Ureter (tissue), 1 donor: ENCODE measurements at regions not wholly inside any gene's neighbourhood (a gene's known extent, or its start where the extent isn't known, plus 50 kb on each side); places are given as distances from the start of the nearest gene placed in this dataset.

Experiments
- DNase-seq: peaks from one replicate; pipeline ENCODE4 v3.0.0-alpha.2; 2020; ENCODE audit warnings: low spot score
- donor health status: DM: yes; HTN: yes; CAD: no.

GRCh38 chr3:117556646-117557407 lies 847.2 kb downstream of the TUSC7 start:
- DNase-seq, result no peak

- DNase-seq, result no peak
Measured at GRCh38 chr3:117557464-117558090, 848.0 kb downstream of the TUSC7 start.

DNA sequence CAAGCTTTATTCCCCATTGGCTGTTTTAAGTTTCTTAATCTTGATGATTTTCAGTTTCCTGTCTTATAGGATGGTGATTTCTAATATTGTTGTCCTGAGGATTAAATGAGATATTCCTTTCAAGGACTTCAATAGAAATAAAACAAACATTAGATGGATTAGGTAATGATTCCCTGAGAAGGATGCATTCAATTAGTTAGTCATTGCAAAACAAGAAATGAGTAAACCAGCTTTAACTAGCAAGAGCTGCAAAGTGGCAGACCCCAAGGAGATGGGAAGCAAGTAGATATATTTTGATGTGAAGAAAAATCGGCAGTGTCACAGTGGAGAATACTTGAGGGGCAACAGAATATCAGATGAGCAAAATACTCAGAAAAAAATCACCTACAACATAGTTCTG lies 849.1 kb downstream of the TUSC7 start:
- DNase-seq, result no peak

DNA sequence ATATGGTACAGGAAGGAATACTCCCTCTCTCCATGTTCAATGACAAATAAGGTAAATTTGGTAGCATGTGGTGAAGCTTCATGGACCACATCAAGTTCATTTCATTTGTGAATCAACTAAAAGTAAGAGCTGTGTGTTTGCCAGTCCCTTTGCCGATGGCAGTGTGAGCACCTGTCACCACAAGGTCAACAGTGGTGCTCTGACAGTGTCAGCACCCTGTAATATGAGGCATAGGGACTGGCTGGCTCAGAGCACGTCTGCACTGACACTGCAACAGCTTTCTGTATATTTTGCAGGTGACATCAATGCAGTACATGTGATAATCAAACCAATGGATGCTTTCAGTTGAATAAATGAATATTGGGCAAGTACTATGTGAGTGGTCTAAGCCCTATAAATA lies 852.4 kb downstream of the TUSC7 start:
- DNase-seq, result no peak

DNA sequence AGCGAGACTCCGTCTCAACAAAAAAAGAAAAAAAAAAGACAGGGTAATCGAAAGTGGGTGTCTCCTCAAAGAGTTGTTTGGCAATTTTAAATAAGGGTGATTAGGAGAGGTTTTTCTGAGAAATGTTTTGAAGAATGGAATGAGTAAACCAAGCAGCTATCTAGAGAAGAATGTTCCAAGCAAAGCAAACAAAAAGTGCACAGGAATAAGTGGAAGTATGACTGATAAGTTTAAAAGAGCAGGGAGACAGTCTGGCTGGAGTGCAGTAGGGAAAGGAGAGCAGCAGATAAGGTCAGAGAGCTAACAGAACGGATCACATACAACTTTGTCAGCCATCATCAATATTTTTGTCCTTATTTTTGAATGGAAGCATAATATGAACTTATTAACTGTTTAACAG lies 853.5 kb downstream of the TUSC7 start:
- no peak for DNase-seq

GRCh38 chr3:117565777-117566176 lies 856.2 kb downstream of the TUSC7 start:
- DNase-seq, result no peak

DNA sequence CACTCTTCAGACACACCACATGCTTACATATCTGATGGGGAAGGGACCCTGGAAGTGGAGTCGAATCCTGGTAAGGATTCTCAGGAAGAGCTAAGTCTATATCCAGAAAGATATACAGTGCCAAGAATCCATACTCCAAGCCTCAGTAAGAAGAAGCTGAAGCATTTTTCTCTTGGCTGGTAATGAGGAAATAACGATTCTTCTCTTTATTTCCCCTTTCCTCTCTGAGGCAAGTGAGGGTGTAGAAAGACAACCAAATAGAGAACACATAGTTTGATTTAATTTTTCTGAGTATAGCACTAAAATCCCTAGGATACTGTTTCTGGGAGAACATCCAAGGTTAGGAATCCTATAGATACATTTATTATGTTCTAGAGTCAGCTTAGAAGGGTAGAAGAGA lies 857.3 kb downstream of the TUSC7 start:
- DNase-seq, result no peak

GRCh38 chr3:117567382-117567781 lies 857.8 kb downstream of the TUSC7 start:
- DNase-seq, result no peak

- no peak for DNase-seq
Measured at GRCh38 chr3:117567906-117568305, 858.3 kb downstream of the TUSC7 start.

DNA sequence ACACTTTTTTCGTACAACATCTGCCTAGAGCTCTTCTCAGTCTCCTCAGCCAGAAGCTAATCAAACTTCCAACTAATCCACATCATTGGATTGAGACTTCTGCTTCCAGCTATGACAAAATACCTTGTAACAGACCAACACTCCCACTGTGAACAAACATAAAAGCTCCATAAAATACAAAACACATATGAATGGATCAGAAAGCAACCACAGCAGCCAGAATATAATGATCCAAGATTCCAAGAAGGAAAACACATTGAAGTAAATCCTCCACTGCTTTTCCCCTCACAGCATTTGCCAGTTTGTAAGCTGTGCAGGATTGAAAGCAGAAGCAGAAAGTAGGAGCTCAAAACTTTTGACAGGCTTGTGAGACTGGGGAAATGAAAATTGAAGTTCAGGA lies 863.2 kb downstream of the TUSC7 start:
- DNase-seq, result no peak

GRCh38 chr3:117580806-117581205 lies 871.2 kb downstream of the TUSC7 start:
- no peak for DNase-seq

DNA sequence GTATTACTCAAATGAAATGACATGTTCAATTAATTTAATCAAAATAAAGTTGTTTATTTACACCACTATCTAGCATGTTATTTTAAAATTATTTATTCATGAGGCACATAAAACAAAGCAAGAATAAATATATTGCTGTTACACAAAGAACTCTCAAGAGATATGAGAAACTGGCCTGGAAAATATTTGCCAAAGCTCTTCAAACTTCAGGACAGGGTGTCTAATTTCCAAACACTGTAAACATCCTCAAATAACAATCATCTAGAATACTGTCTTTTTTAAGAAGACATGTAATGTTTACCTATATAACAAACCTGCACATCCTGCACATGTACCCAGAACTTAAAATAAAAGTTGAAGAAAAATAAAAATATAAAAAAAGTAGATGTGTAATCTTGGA lies 876.6 kb downstream of the TUSC7 start:
- no peak for DNase-seq

GRCh38 chr3:117587416-117587815 lies 877.8 kb downstream of the TUSC7 start:
- DNase-seq, result no peak

GRCh38 chr3:117589454-117589853 lies 879.9 kb downstream of the TUSC7 start:
- DNase-seq, result no peak

DNA sequence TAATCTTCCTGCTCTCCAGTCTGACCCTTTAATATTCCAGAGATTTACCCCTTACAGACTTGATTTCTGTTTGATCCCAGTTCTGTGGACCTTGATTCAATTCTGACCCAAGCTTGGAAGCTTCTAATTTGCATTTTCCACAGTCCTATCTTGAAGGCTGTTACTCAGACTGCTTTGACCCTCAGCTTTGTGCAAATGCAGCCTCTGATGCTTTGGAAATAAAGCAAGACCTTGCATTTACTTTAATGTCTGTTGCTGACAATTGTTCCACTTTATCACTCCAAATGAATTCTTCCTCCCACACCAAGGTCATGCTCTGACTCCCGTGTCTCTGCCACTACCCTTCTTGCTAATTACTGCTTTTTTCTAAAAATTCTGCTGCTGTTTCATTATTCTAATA lies 886.0 kb downstream of the TUSC7 start:
- DNase-seq, result no peak

DNA sequence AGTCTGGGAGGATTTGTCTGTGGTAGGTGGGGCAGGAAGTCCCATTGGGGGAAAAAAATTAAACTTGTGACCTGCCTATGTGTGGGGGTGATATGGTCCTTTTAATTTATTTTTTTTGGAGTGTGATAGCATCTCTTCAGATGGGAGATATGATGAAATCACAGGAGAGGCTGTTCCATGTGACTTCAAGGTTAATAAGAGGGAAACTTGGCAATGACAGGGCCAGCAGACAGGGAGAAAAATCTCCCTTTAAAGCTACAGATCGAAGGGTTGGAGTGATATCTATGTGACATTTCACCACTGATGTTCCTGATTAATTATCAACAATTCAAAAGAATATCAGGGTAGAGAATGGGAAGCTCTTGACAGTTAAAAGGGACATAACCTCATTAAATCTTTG lies 886.9 kb downstream of the TUSC7 start:
- no peak for DNase-seq

- no peak for DNase-seq
Measured at GRCh38 chr3:117597865-117598264, 888.3 kb downstream of the TUSC7 start.

GRCh38 chr3:117600112-117600511 lies 890.5 kb downstream of the TUSC7 start:
- DNase-seq, result no peak

- DNase-seq, result no peak
Measured at GRCh38 chr3:117600666-117601065, 891.1 kb downstream of the TUSC7 start.

DNA sequence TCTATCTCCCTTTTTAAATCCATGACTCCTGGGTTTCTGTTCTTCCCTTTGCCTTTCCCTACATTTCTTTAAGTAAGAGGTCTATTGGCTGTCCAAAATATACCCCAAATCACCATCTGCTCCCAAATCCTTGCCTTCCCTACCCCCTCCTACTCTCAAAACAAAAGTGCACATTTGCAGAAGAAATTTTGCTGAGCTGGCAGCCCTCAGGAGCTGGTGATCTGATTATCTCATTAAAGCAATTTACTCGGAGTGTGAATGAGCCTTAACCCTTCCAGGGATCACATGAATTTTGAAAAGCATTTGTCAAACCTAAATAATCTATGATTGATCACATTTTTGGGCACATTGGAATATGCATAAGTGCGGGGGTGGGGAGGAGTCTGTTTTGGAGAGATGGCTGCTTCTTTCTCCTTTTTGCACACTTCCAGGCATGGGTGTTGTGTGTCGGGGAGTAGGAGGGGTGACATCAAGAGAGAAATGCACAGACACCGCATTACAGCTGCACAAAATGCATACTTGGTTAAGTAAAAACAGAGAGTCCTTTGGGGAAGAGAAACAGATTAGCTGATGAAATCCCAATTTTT lies 892.6 kb downstream of the TUSC7 start:
- DNase-seq, result no peak

DNA sequence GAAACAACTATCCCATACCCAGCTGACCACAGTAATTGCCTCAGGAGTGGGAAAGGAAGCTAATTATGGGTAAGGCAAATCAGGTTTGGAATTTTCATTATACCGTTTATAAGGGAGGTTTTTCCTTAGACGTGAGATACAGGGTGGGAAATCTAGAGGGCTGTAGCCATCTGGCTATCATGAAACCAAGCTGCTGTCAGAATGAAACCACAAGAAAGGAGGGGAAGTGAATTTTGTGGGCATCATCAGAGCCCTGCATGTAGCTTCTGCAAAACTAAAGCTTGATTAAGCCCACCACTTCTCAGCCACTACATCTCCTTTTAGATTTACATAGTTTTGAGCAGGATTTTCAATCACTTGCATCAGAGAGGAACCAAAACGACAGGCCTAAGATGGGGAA lies 893.5 kb downstream of the TUSC7 start:
- no peak for DNase-seq

GRCh38 chr3:117606866-117607265 lies 897.3 kb downstream of the TUSC7 start:
- DNase-seq, result no peak

- DNase-seq, result no peak
Measured at GRCh38 chr3:117609330-117609729, 899.8 kb downstream of the TUSC7 start.
